ENCODE measurements at regions not wholly inside any gene's neighbourhood (a gene's known extent, or its start where the extent isn't known, plus 50 kb on each side); places are given as distances from the start of the nearest gene placed in this dataset.

DNA sequence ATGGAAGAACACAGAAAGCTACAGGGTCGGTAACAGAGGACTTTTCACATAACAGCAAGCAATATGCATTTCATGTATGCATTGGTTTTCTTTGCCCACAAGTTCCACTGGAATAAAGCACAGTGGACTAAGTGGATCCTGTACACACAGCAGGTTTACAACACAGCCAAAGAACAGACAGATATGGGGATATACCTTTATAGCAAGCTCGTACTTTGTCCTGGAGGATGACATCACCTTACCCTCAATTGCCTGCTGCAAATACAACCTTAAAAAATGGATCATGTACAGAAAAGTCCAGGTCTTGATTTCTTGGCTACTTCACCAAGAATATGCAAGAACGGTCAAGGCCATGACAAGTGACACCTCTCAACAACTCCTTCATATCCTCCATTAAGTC, 1445.5 kb downstream of the MAT2B start:
- DNase-seq = no peak

DNA sequence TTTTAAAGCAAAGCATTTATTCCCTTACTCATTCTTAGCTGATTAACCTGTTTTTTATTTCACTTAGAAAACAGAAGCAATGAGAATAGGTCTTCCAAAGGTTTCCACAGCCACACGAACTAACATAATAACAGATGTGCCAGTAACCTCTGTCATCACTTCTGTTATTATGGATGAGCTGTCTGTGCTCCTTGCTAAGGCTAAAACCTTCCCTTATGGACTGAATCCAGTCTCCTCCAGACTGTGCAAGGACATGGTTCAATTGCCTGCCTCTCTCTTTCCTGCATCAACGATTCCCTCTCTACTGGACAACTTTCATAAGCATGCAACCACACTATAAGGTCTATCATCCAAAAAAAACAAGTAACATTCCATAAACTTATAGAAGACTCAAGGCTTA, 1446.2 kb downstream of the MAT2B start:
- DNase-seq = no peak

DNA sequence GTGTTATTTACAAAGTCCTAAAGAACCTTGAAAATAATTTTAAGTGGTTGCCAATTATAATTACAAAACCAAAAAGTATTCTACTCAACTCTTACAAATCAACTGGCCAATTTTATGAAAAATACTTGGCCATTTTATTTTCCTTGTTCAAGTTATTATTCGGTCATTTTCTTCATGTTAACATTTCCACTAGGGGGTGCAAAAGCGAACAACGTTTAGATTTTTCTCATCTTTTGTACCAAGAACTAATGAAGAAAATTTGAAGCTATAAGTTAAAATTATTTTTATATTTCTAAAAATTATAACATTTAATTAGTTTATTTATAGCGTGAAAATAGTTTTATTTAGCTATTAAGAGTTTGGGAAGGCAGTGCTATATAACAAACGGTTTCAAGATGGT, 1453.3 kb downstream of the MAT2B start:
- no peak for DNase-seq

DNA sequence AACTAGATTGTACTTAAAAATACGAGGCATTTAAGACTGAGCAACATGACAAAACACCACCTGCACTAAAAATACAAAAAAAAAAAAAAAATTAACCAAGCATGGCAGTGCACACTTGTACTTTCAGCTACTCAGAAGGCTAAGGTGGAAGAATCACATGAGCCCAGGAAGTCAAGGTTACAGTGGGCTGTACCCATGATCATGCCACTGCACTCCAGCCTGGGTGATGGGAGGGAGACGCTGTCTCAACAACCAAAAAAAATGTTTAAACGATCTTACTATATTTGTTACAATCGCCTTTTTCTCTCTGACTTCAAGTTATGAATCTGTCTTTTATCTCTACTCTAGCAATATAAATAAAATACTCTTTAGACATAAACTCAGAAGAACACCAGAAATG, 1454.3 kb downstream of the MAT2B start:
- no peak for DNase-seq

DNA sequence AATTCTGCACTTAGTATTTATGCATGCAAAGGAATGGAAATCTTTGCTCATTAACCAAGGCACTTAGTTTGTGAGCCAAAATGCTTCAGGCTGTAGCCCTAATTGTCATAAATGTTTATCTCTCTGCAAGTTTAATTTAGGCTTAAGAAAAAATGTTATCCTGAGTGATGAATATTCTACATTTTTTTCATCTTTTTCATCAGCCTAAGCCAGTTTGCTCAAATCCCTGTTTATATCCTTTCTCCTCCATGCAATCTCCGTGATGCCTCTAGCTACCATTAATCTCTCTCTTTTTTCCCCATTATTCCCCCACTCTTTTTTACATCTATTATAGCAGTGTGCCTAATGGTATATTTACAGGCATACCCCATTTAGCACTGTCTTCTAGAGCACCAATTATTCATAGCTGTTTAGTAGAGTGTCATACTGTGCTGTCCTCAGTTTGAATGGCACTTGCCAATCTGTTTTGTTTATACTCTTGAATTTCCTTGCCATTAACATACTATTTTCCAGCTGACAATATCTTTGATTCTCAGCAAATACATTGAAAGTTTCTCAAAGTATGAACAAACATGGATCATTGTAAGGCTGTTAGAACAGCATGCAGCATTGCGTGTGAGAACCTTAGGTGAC, 1457.0 kb downstream of the MAT2B start:
- no peak for DNase-seq

DNA sequence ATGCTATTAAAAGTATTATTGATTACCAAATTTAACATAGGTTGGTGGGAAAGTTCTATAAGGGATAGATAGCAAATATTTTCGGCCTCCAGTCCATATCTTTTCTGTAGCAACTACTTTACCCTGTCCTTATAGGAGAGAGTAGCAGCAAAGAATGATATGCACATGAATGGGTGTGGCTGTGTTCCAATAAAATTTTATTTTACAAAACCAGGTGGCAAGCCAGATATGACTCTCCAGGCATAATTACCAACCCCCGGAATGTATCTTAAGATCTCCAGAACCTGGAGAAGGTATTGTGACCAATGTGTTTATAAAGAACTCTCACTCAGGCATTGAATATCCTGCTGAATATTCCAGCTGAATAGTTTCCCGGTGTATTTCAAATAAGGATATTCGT, 1461.2 kb downstream of the MAT2B start:
- DNase-seq = no peak

DNA sequence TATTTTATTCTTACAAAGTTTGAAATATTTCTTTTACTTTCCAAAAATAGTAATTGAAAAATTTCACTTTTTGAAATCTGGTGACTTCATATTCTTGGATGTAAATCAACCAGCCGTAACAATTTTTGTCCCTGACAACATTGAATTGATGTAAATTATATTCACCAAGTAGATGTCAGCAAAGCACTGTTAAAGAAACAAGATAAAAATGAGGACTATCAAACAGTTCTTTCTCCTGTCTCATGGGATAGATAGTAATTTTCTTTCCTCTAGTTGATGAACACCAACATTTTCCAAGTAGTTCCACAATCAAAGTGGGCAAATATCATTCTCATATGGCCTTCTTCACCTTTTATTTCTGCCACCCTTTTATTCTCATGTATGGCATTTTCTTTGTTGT, 1461.9 kb downstream of the MAT2B start:
- DNase-seq = no peak

DNA sequence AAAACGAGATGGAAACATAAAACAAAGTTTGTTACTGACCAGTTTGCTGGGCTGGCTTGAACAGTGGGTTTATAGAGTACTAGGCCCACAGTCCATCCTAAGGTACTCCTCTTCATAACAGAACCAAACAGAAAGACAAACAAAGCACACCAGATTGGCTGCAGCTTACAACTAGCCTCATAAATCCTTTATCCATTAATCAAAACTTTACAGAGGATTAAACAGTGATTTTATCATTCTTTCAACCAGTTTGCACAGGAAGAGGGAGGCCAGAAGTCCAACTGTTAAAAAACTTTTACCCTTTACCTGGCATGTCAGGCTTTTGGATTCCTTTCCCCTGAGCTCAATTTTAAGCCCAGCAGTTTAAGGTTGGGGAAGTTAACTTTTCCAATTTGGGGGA, 1467.6 kb downstream of the MAT2B start:
- DNase-seq = no peak

DNA sequence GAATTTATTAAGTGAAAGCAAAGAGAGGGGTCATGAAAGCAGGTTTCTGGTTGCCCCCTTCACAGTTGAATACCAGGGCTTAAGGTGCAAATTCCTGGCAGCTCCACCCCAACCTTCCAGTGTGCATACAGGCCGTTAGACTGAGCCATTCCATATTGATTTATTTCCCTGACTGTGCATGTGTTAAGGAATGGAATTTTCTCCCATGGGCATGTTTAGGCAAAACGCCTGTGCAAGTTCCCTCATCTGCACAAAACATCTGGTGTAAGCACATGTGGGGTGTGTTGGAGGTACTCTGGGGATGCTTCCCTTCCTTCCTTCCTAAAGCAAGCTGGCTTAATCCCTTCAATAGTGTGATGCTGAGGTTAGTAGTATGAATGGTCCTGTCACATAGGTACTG, 1470.6 kb downstream of the MAT2B start:
- no peak for DNase-seq

DNA sequence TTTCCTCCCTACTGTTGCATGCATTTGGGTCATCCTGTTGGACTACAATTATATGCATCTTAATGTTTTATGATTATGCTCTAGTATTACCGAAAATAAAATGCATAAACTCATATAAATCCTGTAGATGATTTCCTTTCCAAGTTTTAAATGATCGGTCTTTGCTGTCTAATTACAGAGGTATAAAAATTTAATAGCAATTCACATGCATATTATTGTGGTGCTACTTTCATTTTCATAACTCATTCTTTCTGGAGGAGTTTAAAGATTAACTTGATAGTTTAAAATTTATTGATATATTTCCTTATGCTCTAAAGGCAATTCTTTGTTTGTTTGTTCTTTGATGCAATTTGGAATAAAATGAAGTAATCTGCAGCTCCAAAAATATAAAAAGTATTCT, 1475.1 kb downstream of the MAT2B start:
- DNase-seq = no peak

DNA sequence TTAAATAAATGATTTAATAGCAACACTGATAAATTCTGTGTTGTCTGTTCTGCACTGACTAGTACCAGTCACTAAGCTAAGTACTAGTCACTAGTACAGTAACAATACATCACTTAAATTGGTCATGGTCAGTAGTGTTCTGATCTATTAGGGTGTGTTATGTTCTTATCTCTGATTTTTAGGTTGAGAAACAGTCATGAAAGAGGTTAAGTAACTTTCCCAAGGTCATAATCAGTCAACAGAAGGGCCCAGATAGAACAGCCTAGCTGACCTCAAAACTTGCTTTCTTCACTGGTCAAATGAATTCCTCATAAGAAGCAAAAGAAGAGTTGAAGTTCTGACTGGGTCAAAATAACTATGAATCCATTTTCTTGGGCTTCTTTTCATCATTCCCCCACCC, 1492.7 kb downstream of the MAT2B start:
- no peak for DNase-seq

DNA sequence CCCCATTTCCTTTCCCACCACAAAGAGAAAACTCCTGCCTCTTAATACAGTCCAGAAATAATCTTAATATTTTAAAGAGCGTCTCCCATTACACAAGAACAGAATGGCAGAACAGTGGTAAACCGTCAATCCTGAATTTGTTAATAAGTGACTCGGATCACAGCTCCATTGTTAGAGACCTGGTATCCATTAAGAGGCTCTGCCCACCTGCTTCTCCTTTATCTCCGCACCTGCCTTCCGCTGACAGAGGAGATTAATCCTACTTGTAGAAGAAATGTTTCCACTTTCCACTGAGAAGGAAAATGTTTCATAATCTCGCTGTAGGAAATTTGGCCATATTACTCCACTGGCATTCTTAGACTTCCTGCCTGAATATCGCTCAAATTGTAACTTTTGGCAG, 1493.2 kb downstream of the MAT2B start:
- DNase-seq = no peak

DNA sequence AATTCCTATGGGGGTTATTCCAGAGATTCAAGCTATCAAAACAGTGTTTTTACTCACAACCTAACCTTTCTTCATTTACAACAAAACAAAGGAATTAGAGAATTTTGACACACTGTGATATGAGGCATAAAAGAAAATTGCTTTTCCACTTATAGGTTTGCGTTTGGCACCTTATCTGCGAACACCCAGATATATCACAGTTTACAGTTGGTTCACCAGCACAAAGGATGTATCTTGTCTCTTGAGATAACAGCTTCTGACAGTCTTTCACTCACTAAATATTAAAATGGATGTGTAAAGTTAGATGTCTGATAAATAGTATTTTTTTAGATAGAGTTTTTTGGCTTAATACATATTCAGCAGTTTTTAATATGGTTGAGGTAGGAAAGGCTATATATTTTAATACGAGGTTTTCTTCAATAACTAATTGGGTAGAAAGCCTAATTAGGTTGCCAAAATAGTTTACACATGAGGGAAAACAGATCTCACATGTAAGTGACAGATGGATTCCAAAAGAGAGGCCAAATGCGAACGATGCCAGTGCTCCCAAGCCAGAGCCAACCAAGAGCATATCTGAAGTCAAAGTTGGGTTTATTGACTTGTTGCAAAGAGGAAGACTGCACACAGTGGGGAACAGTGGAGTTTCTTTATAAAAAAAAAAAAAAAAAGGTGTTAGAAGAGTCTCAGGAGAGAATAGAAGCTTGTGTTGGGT, 1495.2 kb downstream of the MAT2B start:
- peak; percentile 9 for DNase-seq

DNA sequence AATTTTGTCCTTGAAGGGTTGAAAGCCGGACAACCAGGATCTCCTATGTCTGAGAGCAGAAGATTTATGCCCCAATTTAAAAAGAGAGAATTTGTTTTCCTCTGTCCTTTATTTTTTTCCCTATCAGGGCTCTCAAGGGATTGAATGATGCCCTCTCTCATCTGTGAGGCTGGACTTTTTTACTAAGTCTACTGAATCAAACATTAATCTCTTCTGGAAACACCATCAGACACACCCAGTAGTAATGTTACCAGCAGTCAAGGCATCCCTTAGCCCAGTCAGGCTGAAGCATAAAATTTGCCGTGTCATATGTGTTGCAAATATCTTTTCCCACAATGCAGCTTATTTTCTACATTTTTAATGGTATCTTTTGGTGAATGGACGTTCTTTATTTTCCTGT, 1497.9 kb downstream of the MAT2B start:
- DNase-seq = no peak

DNA sequence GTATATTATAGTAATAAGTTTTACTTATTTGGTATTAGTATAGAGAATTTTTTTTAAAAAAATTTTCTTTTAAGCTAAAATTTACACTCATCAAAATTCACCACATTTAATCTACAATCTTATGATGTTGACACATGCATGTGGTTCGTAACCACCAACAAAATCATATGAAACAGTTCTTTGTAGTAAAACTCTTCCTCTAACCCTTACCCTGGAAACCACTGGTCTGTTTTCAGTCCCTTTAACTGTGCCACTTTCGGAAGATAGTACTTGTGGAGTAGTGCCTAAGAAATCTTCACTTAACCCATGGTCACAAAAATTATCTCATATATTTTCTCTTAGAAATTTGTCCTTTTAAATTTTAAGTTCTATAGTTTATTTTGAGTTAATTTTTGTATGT, 1498.8 kb downstream of the MAT2B start:
- DNase-seq = no peak

DNA sequence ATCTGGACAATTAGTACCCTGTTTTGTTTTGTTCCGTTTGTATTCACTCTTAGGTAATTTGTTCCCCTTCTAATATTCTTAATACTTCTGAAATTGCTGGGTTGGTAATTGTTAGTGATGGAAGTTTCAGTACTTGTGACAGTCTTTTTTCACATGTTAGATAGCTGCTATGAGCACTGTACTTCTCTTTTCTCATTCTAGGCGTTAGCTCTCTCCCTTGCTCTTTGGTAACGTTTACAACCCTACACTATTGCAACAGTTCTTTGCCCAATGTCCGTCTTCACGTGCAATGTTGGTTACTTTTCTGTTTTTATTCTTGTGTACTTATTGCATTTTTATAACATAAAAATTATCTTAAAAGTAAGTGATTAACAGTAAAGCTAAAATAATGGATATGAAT, 1509.0 kb downstream of the MAT2B start:
- no peak for DNase-seq

DNA sequence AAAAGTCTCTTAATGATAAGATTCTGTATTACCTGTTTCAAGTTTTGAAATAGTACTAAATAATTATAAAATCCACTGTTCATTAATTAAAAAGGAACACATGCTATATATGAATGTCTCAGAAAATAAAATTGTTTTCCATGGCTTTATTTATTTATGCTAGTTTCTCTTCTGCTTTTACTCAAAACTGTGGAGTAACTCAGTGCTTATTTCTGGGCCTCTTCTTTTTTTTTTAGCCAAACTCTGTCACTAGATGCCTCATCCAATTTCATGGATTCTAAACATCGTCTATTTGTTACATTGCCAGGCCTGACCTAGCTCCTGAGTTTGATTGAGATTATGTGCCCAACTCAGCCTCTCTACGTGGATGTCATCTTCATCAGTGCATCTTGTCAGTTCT, 1509.7 kb downstream of the MAT2B start:
- DNase-seq = no peak

DNA sequence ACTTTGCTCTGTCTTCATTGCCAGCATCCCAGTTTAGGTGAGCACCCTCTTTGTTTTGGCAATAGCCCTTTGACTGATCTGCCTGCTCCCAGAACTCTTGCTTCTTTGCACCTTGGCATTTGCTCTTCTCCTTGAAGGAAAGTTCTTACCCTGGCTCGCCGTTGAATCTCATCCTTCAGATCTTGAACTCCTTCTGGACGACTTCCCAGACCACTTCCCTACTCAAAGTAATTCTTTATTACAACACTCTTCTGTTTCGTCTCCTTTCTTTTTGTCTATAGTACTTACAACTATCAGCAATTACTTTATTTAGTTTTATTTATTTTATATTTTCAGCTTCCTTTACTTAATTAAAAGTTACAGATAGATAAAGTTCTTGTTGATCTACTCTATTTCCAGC, 1510.1 kb downstream of the MAT2B start:
- DNase-seq = no peak

DNA sequence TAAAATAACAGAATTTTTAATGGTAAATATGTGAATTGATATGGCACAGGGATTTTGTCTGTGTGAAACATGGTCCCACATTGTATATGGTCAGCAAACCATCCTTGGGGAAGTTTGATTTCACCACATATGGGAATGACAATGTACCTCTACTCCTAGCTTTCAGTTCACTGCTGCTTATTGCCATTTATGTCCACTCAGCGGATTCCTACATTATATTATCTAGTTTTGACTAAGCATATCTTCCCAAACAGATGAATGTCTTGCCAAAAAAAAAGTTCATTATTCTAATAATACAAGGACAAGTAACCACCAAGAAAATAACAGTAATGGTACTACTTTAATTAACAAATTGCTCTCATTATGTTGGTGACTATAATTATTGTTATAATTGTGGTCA, 1521.6 kb downstream of the MAT2B start:
- no peak for DNase-seq

DNA sequence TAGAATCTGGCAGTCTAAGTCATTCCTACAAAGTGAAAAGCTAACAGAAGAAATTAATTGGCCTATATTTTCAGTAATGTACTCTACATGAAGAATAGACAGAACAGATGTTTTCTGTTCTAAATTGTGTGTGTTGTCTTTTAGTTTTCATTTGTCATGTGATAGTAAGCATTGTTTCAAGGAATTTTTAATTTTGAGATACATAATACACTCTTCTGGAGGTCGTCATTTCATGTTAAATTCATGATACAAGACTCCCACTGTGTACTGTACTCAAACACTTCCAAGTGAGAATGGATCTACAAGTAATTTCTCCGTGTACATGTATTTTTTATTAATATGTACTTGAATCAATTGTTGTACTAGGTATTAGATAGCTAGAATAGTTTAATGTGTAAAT, 1522.9 kb downstream of the MAT2B start:
- no peak for DNase-seq

DNA sequence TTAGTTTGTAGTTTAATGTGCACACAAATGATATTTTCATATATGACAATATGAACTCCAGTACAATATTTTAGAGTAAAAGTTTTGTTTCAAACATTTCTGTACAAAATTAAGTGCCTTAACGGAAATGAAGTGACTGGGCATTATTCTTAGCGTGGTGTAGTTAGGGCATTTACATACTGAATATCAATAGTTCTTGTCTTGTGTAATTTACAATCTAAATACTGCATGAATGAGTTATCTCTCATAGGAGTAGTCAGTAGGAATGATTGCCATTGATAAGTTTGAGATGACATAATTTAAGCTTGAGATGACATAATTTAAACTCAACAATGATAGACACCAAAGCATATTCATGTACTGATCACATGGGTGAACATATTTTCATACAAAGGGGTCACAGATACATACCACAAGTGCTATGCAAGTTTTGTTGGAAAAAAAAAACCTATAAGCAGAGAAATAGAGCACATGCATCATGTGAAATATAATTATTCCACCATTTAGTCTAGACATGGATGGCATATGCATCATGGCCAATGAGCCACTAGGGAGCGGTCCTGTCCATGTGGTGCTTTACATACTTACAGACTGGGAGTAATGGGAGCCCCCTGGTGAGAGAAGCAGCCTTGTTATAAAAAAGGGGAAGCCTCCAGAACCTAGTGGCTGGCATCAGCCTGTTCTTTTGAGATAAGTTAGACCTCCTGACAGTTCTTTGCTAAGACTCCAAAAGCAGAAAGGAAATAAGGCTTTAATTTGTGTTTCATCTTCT, 1523.9 kb downstream of the MAT2B start:
- peak; percentile 28 for DNase-seq

DNA sequence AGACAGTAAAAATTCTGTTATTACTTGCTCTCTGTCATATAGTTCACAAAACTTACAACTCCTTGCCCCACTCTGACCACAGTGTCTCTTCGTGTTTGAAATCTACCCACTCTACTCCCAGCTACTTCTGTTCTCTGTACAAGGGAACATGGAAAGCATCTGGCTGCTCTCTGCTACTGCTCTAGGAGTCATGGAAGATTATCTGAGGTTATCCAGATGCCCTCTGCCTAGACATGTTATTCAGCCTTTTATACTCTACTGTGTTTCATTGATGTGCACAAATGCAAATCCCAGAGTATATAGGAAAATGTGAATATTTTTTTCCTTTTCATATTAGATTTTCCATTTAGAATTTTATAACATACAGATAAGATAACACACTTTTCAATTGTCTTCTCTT, 1525.6 kb downstream of the MAT2B start:
- DNase-seq = no peak

DNA sequence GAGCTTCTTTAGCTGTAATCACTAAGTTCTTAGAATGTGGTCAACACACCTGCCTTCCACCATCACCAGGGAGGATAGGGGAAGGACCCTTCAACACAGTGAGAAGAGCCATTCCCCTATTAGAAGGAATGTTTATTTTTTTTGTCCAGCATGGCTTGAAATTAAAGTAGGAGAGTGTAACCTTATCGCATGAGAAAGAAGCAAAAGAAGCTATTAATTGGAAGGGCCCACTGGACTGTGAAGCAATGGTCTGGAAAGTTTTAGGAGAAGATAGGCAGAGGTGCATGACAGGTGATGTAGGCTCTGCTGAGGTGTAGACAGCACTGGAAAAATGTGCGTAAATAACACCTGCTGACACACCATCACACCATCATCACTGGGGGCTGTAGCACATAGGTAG, 1526.0 kb downstream of the MAT2B start:
- no peak for DNase-seq

DNA sequence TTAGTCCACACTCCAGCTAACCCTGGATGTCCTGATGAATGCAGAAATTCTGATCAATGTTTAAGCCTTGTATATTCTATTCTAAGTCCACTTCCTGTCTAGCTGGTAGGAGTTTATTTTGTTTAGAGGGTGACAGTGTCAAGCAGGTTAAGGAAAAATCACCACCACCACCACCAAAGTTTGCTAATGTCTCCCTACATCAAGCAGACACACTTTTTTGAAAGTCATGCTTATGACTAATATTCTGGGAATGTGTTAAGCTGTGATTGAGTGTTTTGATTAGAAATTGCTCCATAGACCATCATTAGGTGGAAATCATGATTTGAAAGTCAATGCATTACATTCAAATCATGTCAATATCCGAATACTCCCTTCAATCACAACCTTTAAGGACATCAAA, 1530.1 kb downstream of the MAT2B start:
- no peak for DNase-seq
